ENCODE measurements at regions not wholly inside any gene's neighbourhood (a gene's known extent, or its start where the extent isn't known, plus 50 kb on each side); places are given as distances from the start of the nearest gene placed in this dataset.

DNA sequence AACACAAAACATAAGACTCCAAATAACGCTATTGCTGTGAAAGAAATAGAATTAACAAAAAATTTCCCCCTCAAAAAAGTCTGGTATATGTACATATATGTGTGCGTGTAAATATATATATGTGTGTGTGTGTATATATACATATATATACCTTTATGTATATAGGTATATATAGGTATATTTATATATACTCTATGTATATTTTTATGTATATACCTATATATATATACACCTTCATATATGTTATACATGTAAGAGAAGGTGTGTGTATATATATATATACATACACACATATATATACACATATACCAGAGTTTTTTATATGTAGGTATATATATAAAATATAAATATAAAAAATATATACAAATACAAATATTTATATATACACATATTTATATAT lies 199.2 kb downstream of the RAB38 start:
- Histone ChIP-seq H3K4me3 (ENCODE audit: low read length in 3 of 3) (no peak overlapping the region), H3K36me3 (ENCODE audit: control insufficient read depth in 2 of 3, insufficient read depth in 3 of 3, low read length in 3 of 3) (no peaks in the 10 kb centered on the region), H3K4me1 (ENCODE audit: control insufficient read depth in 2 of 3, insufficient read depth in 2 of 3, low read depth in 1 of 3, low read length in 3 of 3) (no peaks in the 10 kb centered on the region), H3K9ac (ENCODE audit: low read length in 3 of 3) (no peak overlapping the region), H3K9me3 (ENCODE audit: control insufficient read depth in 2 of 3, insufficient read depth in 1 of 3, low read length in 3 of 3) (no peaks in the 10 kb centered on the region), H3K27ac (ENCODE audit: low read depth in 2 of 2, low read length in 2 of 2) (no peak overlapping the region), H3K27me3 (ENCODE audit: control insufficient read depth, insufficient read depth, low read length) (no peaks in the 10 kb centered on the region)
- TF ChIP-seq, protein P1, sequence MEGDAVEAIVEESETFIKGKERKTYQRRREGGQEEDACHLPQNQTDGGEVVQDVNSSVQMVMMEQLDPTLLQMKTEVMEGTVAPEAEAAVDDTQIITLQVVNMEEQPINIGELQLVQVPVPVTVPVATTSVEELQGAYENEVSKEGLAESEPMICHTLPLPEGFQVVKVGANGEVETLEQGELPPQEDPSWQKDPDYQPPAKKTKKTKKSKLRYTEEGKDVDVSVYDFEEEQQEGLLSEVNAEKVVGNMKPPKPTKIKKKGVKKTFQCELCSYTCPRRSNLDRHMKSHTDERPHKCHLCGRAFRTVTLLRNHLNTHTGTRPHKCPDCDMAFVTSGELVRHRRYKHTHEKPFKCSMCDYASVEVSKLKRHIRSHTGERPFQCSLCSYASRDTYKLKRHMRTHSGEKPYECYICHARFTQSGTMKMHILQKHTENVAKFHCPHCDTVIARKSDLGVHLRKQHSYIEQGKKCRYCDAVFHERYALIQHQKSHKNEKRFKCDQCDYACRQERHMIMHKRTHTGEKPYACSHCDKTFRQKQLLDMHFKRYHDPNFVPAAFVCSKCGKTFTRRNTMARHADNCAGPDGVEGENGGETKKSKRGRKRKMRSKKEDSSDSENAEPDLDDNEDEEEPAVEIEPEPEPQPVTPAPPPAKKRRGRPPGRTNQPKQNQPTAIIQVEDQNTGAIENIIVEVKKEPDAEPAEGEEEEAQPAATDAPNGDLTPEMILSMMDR (IDR thresholded peaks at IDR 0.05; ENCODE audit: borderline replicate concordance, extremely low read depth, insufficient read depth) = no peak
- peak; percentile 3 for FAIRE-seq
- no peak for DNase-seq
- intact Hi-C loops (cut with DNase I) = no loop called here

DNA sequence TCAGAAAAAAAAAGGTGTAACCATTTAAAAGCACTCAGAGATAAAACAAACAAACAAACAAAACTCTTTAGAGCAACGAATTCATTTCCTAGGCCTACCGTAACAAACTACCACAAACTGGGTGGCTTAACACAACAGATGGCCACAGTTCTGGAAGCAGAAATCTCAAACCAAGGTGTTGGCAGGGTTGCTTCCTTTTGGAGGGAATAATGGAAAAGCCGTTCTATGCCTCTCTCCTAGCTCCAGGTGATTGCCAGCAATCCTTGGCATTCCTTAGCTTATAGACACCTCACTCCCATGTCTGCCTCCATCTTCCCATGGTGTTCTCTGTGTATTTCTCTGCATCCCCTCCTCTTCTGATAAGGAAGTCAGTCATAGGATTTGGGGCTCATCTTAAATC lies 200.4 kb downstream of the RAB38 start:
- no peak for DNase-seq
- TF ChIP-seq, protein P1 (IDR thresholded peaks at IDR 0.05; ENCODE audit: borderline replicate concordance, extremely low read depth, insufficient read depth) = no peak
- Histone ChIP-seq H3K4me1 (ENCODE audit: control insufficient read depth in 2 of 3, insufficient read depth in 2 of 3, low read depth in 1 of 3, low read length in 3 of 3) (no peaks in the 10 kb centered on the region), H3K9ac (ENCODE audit: low read length in 3 of 3) (no peak overlapping the region), H3K27ac (ENCODE audit: low read depth in 2 of 2, low read length in 2 of 2) (no peak overlapping the region), H3K36me3 (ENCODE audit: control insufficient read depth in 2 of 3, insufficient read depth in 3 of 3, low read length in 3 of 3) (no peaks in the 10 kb centered on the region), H3K27me3 (ENCODE audit: control insufficient read depth, insufficient read depth, low read length) (no peaks in the 10 kb centered on the region), H3K9me3 (ENCODE audit: control insufficient read depth in 2 of 3, insufficient read depth in 1 of 3, low read length in 3 of 3) (no peaks in the 10 kb centered on the region), H3K4me3 (ENCODE audit: low read length in 3 of 3) (no peak overlapping the region)
- no peak for FAIRE-seq
- intact Hi-C loops (cut with DNase I) = no loop called here

DNA sequence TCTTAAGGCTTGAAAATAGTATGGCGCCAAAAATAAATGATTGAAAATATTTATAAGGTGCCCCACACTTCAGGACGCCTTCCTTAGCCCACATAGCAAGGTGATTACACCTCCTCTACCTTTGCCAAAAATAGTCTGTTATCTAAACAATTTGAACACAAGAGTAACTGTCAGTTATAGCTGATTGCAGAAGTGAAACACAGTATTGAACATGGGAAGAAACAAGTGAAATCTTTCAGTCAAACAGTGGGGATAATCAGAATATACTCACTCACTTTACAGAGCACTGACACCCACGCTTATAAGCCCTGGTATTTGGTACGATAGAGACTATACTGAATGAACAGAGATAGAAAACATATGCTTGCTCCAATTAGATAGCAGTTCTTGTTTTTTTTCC lies 203.1 kb downstream of the RAB38 start:
- FAIRE-seq (no peak), DNase-seq (no peak)
- Histone ChIP-seq H3K4me3 (ENCODE audit: low read length in 3 of 3) (no peak overlapping the region), H3K36me3 (ENCODE audit: control insufficient read depth in 2 of 3, insufficient read depth in 3 of 3, low read length in 3 of 3) (no peaks in the 10 kb centered on the region), H3K27me3 (ENCODE audit: control insufficient read depth, insufficient read depth, low read length) (no peaks in the 10 kb centered on the region), H3K4me1 (ENCODE audit: control insufficient read depth in 2 of 3, insufficient read depth in 2 of 3, low read depth in 1 of 3, low read length in 3 of 3) (no peaks in the 10 kb centered on the region), H3K27ac (ENCODE audit: low read depth in 2 of 2, low read length in 2 of 2) (no peak overlapping the region), H3K9ac (ENCODE audit: low read length in 3 of 3) (no peak overlapping the region), H3K9me3 (ENCODE audit: control insufficient read depth in 2 of 3, insufficient read depth in 1 of 3, low read length in 3 of 3) (no peaks in the 10 kb centered on the region)
- TF ChIP-seq, protein P1 (IDR thresholded peaks at IDR 0.05; ENCODE audit: borderline replicate concordance, extremely low read depth, insufficient read depth) = no peak
- intact Hi-C loops (cut with DNase I) = no loop called here

DNA sequence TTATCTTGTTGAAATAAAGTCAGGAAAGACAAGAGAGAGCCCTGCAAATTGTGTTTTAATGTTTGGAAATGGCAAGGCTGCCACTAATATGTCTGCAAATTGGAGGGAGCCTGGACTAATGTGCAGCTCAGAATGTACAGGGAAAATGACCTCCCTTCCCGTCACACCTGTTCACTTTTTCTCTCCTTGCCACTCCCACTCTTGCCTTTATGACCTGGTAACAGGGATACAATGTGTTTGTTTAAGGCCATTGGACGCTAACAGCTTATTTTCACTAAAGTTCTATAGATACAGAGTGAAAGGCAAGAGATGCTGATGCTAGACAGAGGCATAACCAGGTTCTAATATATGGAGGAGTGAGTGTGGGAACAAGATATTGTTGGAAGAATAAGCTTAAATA lies 203.9 kb downstream of the RAB38 start:
- Histone ChIP-seq H3K36me3 (ENCODE audit: control insufficient read depth in 2 of 3, insufficient read depth in 3 of 3, low read length in 3 of 3) (no peaks in the 10 kb centered on the region), H3K4me1 (ENCODE audit: control insufficient read depth in 2 of 3, insufficient read depth in 2 of 3, low read depth in 1 of 3, low read length in 3 of 3) (no peaks in the 10 kb centered on the region), H3K27me3 (ENCODE audit: control insufficient read depth, insufficient read depth, low read length) (no peaks in the 10 kb centered on the region), H3K9ac (ENCODE audit: low read length in 3 of 3) (no peak overlapping the region), H3K4me3 (ENCODE audit: low read length in 3 of 3) (no peak overlapping the region), H3K9me3 (ENCODE audit: control insufficient read depth in 2 of 3, insufficient read depth in 1 of 3, low read length in 3 of 3) (no peaks in the 10 kb centered on the region), H3K27ac (ENCODE audit: low read depth in 2 of 2, low read length in 2 of 2) (no peak overlapping the region)
- DNase-seq = no peak
- FAIRE-seq = no peak
- TF ChIP-seq, protein P1 (IDR thresholded peaks at IDR 0.05; ENCODE audit: borderline replicate concordance, extremely low read depth, insufficient read depth) = no peak
- intact Hi-C loops (cut with DNase I) = no loop called here
